DMS 273 treated with DMSO at 0.1 percent for 48 hours (cell line): ENCODE measurements at regions not wholly inside any gene's neighbourhood (a gene's known extent, or its start where the extent isn't known, plus 50 kb on each side); places are given as distances from the start of the nearest gene placed in this dataset.

Source experiments
- DNase-seq: peaks from one replicate; lab custom pipeline; 2025; lab: John Stamatoyannopoulos, UW

- DNase-seq = no peak
Measured at GRCh38 chr17:77771587-77771986, 186.9 kb upstream of the TNRC6C start.

GRCh38 chr17:77771998-77772397, 186.5 kb upstream of the TNRC6C start:
- DNase-seq = no peak

- peak; percentile 7 for DNase-seq
Measured at GRCh38 chr17:77772461-77772897, 186.0 kb upstream of the TNRC6C start.

GRCh38 chr17:77772899-77773358, 185.6 kb upstream of the TNRC6C start:
- DNase-seq = no peak

GRCh38 chr17:77774182-77774581, 184.3 kb upstream of the TNRC6C start:
- no peak for DNase-seq

- DNase-seq = peak; percentile 92
Measured at GRCh38 chr17:77778636-77779489, 179.6 kb upstream of the TNRC6C start.

GRCh38 chr17:77779711-77780539, 178.6 kb upstream of the TNRC6C start:
- DNase-seq = no peak

- DNase-seq = no peak
Measured at GRCh38 chr17:77781536-77781935, 177.0 kb upstream of the TNRC6C start.

GRCh38 chr17:77782201-77782600, 176.3 kb upstream of the TNRC6C start:
- DNase-seq = no peak

GRCh38 chr17:77782611-77783010, 175.9 kb upstream of the TNRC6C start:
- no peak for DNase-seq

- DNase-seq = no peak
Measured at GRCh38 chr17:77783991-77784820, 174.3 kb upstream of the TNRC6C start.

- no peak for DNase-seq
Measured at GRCh38 chr17:77785312-77785905, 173.1 kb upstream of the TNRC6C start.

- no peak for DNase-seq
Measured at GRCh38 chr17:77786090-77786489, 172.4 kb upstream of the TNRC6C start.

GRCh38 chr17:77786740-77787505, 171.6 kb upstream of the TNRC6C start:
- DNase-seq = no peak

GRCh38 chr17:77790143-77790829, 168.2 kb upstream of the TNRC6C start:
- DNase-seq = no peak

GRCh38 chr17:77792626-77793025, 165.9 kb upstream of the TNRC6C start:
- DNase-seq = no peak

- DNase-seq = no peak
Measured at GRCh38 chr17:77793146-77793970, 165.1 kb upstream of the TNRC6C start.

- DNase-seq = no peak
Measured at GRCh38 chr17:77793971-77794235, 164.6 kb upstream of the TNRC6C start.

GRCh38 chr17:77794846-77795245, 163.7 kb upstream of the TNRC6C start:
- no peak for DNase-seq

- no peak for DNase-seq
Measured at GRCh38 chr17:77795685-77796084, 162.8 kb upstream of the TNRC6C start.
